Neural progenitor cell (in vitro differentiated cells): ENCODE measurements at regions not wholly inside any gene's neighbourhood (a gene's known extent, or its start where the extent isn't known, plus 50 kb on each side); places are given as distances from the start of the nearest gene placed in this dataset.

ENCODE experiments used
- DNase-seq: peaks from one replicate; pipeline ENCODE4 v3.0.0-alpha.2; 2016; ENCODE audit warnings: low spot score
- H2AFZ ChIP-seq: fragments of 200-600 bp; sonication (generic); replicated peaks from 2 replicates; pipeline ENCODE4 v1.6.1; 2016; ENCODE audit warnings: antibody characterized with exemption
- H3F3A ChIP-seq: fragments of 200-600 bp; sonication (generic); 2 replicates; pipeline ENCODE4 v1.6.1; 2016; ENCODE audit warnings: antibody characterized with exemption, low read depth
- H3K27ac ChIP-seq: fragments of 200-600 bp; sonication (generic); 2 replicates; pipeline ENCODE4 v1.5.1; 2016; ENCODE audit warnings: mild to moderate bottlenecking
- H3K27me3 ChIP-seq: fragments of 200-600 bp; sonication (generic); 2 replicates; pipeline ENCODE4 v1.6.1; 2016; ENCODE audit warnings: mild to moderate bottlenecking, moderate library complexity
- H3K36me3 ChIP-seq: fragments of 200-600 bp; sonication (generic); 2 replicates; pipeline ENCODE4 v1.5.1; 2016
- H3K4me1 ChIP-seq: fragments of 200-600 bp; sonication (generic); 2 replicates; pipeline ENCODE4 v1.6.1; 2016; ENCODE audit warnings: mixed run types
- H3K4me2 ChIP-seq: fragments of 200-600 bp; sonication (generic); 2 replicates; pipeline ENCODE4 v1.6.1; 2016
- H3K4me3 ChIP-seq: fragments of 200-600 bp; sonication (generic); 2 replicates; pipeline ENCODE4 v1.5.1; 2016
- H3K79me2 ChIP-seq: fragments of 200-600 bp; sonication (generic); 2 replicates; pipeline ENCODE4 v1.6.1; 2016; ENCODE audit warnings: low read depth
- H3K9ac ChIP-seq: fragments of 200-600 bp; sonication (generic); 2 replicates; pipeline ENCODE4 v1.6.1; 2016
- H3K9me3 ChIP-seq: fragments of 200-600 bp; sonication (generic); 2 replicates; pipeline ENCODE4 v1.5.1; 2016; ENCODE audit warnings: low read depth
- H4K20me1 ChIP-seq: fragments of 200-600 bp; sonication (generic); 2 replicates; pipeline ENCODE4 v1.6.1; 2016; ENCODE audit warnings: low read depth
- H3K27ac Mint-ChIP-seq: 3 replicates; pipeline ENCODE4 v1.8.0; 2021; ENCODE audit warnings: mixed read lengths
- H3K27me3 Mint-ChIP-seq: 2 replicates; pipeline ENCODE4 v1.8.0; 2022; ENCODE audit warnings: low read depth, mild to moderate bottlenecking, inconsistent platforms, moderate library complexity, mixed read lengths; ENCODE audit not compliant: insufficient read depth
- H3K36me3 Mint-ChIP-seq: 3 replicates; pipeline ENCODE4 v1.8.0; 2021; ENCODE audit warnings: mixed read lengths
- H3K4me1 Mint-ChIP-seq: 3 replicates; pipeline ENCODE4 v1.8.0; 2021; ENCODE audit warnings: mixed read lengths
- H3K4me3 Mint-ChIP-seq: 3 replicates; pipeline ENCODE4 v1.8.0; 2021; ENCODE audit warnings: mild to moderate bottlenecking, moderate library complexity, mixed read lengths
- H3K9me3 Mint-ChIP-seq: 3 replicates; pipeline ENCODE4 v1.8.0; 2020; ENCODE audit warnings: mixed read lengths
- CTCF ChIP-seq: fragments of 200-600 bp; sonication (generic); IDR thresholded peaks from 2 replicates; pipeline ENCODE4 v1.5.1; 2017; ENCODE audit warnings: antibody characterized with exemption, mild to moderate bottlenecking
- EZH2 ChIP-seq: fragments of 200-600 bp; sonication (generic); IDR thresholded peaks from 2 replicates; pipeline ENCODE4 v1.6.1; 2017; ENCODE audit warnings: antibody characterized with exemption, mild to moderate bottlenecking, moderate library complexity
- EZH2phosphoT487 ChIP-seq: fragments of 200-600 bp; sonication (generic); IDR thresholded peaks from 2 replicates; pipeline ENCODE4 v1.6.1; 2017; ENCODE audit warnings: antibody characterized with exemption

GRCh38 chr2:67752969-67753368 is 309.8 kb downstream of the C1D start:
- Histone ChIP-seq H3K9ac (no peak overlapping the region), H3K9me3 (no peaks in the 10 kb centered on the region), H2AFZ (no peak overlapping the region), H3K27me3 (no peaks in the 10 kb centered on the region), H3K4me2 (no peak overlapping the region), H3F3A (no peaks in the 10 kb centered on the region), H3K4me1 (peaks cover 13% of the 10 kb centered on the region), H3K79me2 (no peaks in the 10 kb centered on the region), H3K36me3 (no peaks in the 10 kb centered on the region), H3K27ac (no peak overlapping the region), H3K4me3 (no peak overlapping the region), H4K20me1 (no peaks in the 10 kb centered on the region)
- H3K4me3 Mint-ChIP-seq, result no peak overlapping the region
- H3K36me3 Mint-ChIP-seq, result no peaks in the 10 kb centered on the region
- no peak for DNase-seq
- no peak for TF ChIP-seq CTCF
- H3K27ac Mint-ChIP-seq, result no peak overlapping the region
- no peaks in the 10 kb centered on the region for H3K9me3 Mint-ChIP-seq
- peaks cover 2% of the 10 kb centered on the region for H3K27me3 Mint-ChIP-seq
- H3K4me1 Mint-ChIP-seq, result peaks cover 14% of the 10 kb centered on the region

GRCh38 chr2:67755156-67755882 is 307.5 kb downstream of the C1D start:
- peaks cover 13% of the 10 kb centered on the region for H3K4me1 ChIP-seq
- Mint-ChIP-seq H3K4me3 (no peak overlapping the region), H3K27ac (no peak overlapping the region), H3K4me1 (peaks cover 14% of the 10 kb centered on the region), H3K27me3 (peaks cover 2% of the 10 kb centered on the region), H3K9me3 (no peaks in the 10 kb centered on the region), H3K36me3 (no peaks in the 10 kb centered on the region)
- no peak for TF ChIP-seq EZH2phosphoT487
- no peaks in the 10 kb centered on the region for H3K79me2 ChIP-seq
- no peak overlapping the region for H3K4me2 ChIP-seq
- no peaks in the 10 kb centered on the region for H3K27me3 ChIP-seq
- H3K27ac ChIP-seq, result no peak overlapping the region
- H3K9me3 ChIP-seq, result no peaks in the 10 kb centered on the region
- H3K9ac ChIP-seq, result no peak overlapping the region
- H3K36me3 ChIP-seq, result no peaks in the 10 kb centered on the region
- H3F3A ChIP-seq, result no peaks in the 10 kb centered on the region
- H4K20me1 ChIP-seq, result no peaks in the 10 kb centered on the region
- H3K4me3 ChIP-seq, result no peak overlapping the region
- no peak for DNase-seq
- H2AFZ ChIP-seq, result no peak overlapping the region

GRCh38 chr2:67760995-67761394 is 301.8 kb downstream of the C1D start:
- Mint-ChIP-seq H3K27ac (no peak overlapping the region), H3K36me3 (no peaks in the 10 kb centered on the region), H3K27me3 (peaks cover 4% of the 10 kb centered on the region), H3K9me3 (no peaks in the 10 kb centered on the region), H3K4me3 (no peak overlapping the region), H3K4me1 (no peaks in the 10 kb centered on the region)
- no peaks in the 10 kb centered on the region for H3K36me3 ChIP-seq
- no peaks in the 10 kb centered on the region for H3K4me1 ChIP-seq
- H4K20me1 ChIP-seq, result no peaks in the 10 kb centered on the region
- H3K9ac ChIP-seq, result no peak overlapping the region
- peak overlapping the region; percentile 2 for H2AFZ ChIP-seq
- no peaks in the 10 kb centered on the region for H3K79me2 ChIP-seq
- H3K27ac ChIP-seq, result no peak overlapping the region
- peak; percentile 10 for DNase-seq
- no peak overlapping the region for H3K4me3 ChIP-seq
- no peaks in the 10 kb centered on the region for H3K9me3 ChIP-seq
- peak overlapping the region; percentile 4 for H3K4me2 ChIP-seq
- TF ChIP-seq EZH2, result no peak
- no peak for TF ChIP-seq EZH2phosphoT487
- no peak for TF ChIP-seq CTCF
- no peaks in the 10 kb centered on the region for H3K27me3 ChIP-seq
- H3F3A ChIP-seq, result no peaks in the 10 kb centered on the region

GRCh38 chr2:67771380-67771779 is 291.4 kb downstream of the C1D start:
- Histone ChIP-seq H3K27ac (no peak overlapping the region), H3K79me2 (no peaks in the 10 kb centered on the region), H2AFZ (no peak overlapping the region), H3K9ac (no peak overlapping the region), H4K20me1 (no peaks in the 10 kb centered on the region), H3K27me3 (no peaks in the 10 kb centered on the region), H3K4me3 (no peak overlapping the region), H3K4me2 (no peak overlapping the region), H3K36me3 (no peaks in the 10 kb centered on the region), H3K4me1 (peaks cover 6% of the 10 kb centered on the region), H3F3A (no peaks in the 10 kb centered on the region), H3K9me3 (no peaks in the 10 kb centered on the region)
- TF ChIP-seq CTCF, result no peak
- DNase-seq, result no peak
- no peak overlapping the region for H3K4me3 Mint-ChIP-seq
- no peaks in the 10 kb centered on the region for H3K9me3 Mint-ChIP-seq
- H3K36me3 Mint-ChIP-seq, result no peaks in the 10 kb centered on the region
- H3K27me3 Mint-ChIP-seq, result peaks cover 2% of the 10 kb centered on the region
- H3K27ac Mint-ChIP-seq, result no peak overlapping the region
- no peaks in the 10 kb centered on the region for H3K4me1 Mint-ChIP-seq
